GM12874 (cell line): ENCODE measurements at regions not wholly inside any gene's neighbourhood (a gene's known extent, or its start where the extent isn't known, plus 50 kb on each side); places are given as distances from the start of the nearest gene placed in this dataset.

ENCODE experiments used
- CTCF ChIP-seq: IDR thresholded peaks from 2 replicates; pipeline ENCODE4 v1.5.1; 2011; ENCODE audit warnings: low read depth, mild to moderate bottlenecking, control low read depth, low read length, moderate library complexity; ENCODE audit not compliant: insufficient read depth

- TF ChIP-seq CTCF: no peak
These were observed 257.3 kb upstream of the KAZN start for GRCh38 chr1:14341147-14341546.

GRCh38 chr1:14345946-14346550 is 252.4 kb upstream of the KAZN start:
- no peak for TF ChIP-seq CTCF

GRCh38 chr1:14347186-14347585 is 251.3 kb upstream of the KAZN start:
- no peak for TF ChIP-seq CTCF

- TF ChIP-seq CTCF: no peak
These were observed 250.7 kb upstream of the KAZN start for GRCh38 chr1:14347776-14348175.

- TF ChIP-seq CTCF: no peak
These were observed 248.3 kb upstream of the KAZN start for GRCh38 chr1:14350197-14350596.

GRCh38 chr1:14352897-14353296 is 245.6 kb upstream of the KAZN start:
- no peak for TF ChIP-seq CTCF

GRCh38 chr1:14362331-14362730 is 236.2 kb upstream of the KAZN start:
- TF ChIP-seq CTCF: no peak
